ENCODE measurements at regions not wholly inside any gene's neighbourhood (a gene's known extent, or its start where the extent isn't known, plus 50 kb on each side); places are given as distances from the start of the nearest gene placed in this dataset.

- no peak for TF ChIP-seq EZH2phosphoT487 (conservative IDR thresholded peaks at IDR 0.05; ENCODE audit: low read length)
- no peak for TF ChIP-seq CTCF (IDR thresholded peaks at IDR 0.05; ENCODE audit: insufficient read depth, low read length, poor library complexity, severe bottlenecking)
Observed at GRCh38 chr13:65892859-65893258, 1337.3 kb downstream of the PCDH9 start.

Data from SU-DHL-6 (cell line).